ENCODE measurements at regions not wholly inside any gene's neighbourhood (a gene's known extent, or its start where the extent isn't known, plus 50 kb on each side); places are given as distances from the start of the nearest gene placed in this dataset.

GRCh38 chr7:34330308-34330707 is 327.7 kb upstream of the NPSR1 start (continued):
- TF ChIP-seq, protein P1, sequence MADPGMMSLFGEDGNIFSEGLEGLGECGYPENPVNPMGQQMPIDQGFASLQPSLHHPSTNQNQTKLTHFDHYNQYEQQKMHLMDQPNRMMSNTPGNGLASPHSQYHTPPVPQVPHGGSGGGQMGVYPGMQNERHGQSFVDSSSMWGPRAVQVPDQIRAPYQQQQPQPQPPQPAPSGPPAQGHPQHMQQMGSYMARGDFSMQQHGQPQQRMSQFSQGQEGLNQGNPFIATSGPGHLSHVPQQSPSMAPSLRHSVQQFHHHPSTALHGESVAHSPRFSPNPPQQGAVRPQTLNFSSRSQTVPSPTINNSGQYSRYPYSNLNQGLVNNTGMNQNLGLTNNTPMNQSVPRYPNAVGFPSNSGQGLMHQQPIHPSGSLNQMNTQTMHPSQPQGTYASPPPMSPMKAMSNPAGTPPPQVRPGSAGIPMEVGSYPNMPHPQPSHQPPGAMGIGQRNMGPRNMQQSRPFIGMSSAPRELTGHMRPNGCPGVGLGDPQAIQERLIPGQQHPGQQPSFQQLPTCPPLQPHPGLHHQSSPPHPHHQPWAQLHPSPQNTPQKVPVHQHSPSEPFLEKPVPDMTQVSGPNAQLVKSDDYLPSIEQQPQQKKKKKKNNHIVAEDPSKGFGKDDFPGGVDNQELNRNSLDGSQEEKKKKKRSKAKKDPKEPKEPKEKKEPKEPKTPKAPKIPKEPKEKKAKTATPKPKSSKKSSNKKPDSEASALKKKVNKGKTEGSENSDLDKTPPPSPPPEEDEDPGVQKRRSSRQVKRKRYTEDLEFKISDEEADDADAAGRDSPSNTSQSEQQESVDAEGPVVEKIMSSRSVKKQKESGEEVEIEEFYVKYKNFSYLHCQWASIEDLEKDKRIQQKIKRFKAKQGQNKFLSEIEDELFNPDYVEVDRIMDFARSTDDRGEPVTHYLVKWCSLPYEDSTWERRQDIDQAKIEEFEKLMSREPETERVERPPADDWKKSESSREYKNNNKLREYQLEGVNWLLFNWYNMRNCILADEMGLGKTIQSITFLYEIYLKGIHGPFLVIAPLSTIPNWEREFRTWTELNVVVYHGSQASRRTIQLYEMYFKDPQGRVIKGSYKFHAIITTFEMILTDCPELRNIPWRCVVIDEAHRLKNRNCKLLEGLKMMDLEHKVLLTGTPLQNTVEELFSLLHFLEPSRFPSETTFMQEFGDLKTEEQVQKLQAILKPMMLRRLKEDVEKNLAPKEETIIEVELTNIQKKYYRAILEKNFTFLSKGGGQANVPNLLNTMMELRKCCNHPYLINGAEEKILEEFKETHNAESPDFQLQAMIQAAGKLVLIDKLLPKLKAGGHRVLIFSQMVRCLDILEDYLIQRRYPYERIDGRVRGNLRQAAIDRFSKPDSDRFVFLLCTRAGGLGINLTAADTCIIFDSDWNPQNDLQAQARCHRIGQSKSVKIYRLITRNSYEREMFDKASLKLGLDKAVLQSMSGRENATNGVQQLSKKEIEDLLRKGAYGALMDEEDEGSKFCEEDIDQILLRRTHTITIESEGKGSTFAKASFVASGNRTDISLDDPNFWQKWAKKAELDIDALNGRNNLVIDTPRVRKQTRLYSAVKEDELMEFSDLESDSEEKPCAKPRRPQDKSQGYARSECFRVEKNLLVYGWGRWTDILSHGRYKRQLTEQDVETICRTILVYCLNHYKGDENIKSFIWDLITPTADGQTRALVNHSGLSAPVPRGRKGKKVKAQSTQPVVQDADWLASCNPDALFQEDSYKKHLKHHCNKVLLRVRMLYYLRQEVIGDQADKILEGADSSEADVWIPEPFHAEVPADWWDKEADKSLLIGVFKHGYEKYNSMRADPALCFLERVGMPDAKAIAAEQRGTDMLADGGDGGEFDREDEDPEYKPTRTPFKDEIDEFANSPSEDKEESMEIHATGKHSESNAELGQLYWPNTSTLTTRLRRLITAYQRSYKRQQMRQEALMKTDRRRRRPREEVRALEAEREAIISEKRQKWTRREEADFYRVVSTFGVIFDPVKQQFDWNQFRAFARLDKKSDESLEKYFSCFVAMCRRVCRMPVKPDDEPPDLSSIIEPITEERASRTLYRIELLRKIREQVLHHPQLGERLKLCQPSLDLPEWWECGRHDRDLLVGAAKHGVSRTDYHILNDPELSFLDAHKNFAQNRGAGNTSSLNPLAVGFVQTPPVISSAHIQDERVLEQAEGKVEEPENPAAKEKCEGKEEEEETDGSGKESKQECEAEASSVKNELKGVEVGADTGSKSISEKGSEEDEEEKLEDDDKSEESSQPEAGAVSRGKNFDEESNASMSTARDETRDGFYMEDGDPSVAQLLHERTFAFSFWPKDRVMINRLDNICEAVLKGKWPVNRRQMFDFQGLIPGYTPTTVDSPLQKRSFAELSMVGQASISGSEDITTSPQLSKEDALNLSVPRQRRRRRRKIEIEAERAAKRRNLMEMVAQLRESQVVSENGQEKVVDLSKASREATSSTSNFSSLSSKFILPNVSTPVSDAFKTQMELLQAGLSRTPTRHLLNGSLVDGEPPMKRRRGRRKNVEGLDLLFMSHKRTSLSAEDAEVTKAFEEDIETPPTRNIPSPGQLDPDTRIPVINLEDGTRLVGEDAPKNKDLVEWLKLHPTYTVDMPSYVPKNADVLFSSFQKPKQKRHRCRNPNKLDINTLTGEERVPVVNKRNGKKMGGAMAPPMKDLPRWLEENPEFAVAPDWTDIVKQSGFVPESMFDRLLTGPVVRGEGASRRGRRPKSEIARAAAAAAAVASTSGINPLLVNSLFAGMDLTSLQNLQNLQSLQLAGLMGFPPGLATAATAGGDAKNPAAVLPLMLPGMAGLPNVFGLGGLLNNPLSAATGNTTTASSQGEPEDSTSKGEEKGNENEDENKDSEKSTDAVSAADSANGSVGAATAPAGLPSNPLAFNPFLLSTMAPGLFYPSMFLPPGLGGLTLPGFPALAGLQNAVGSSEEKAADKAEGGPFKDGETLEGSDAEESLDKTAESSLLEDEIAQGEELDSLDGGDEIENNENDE (IDR thresholded peaks at IDR 0.05; ENCODE audit: insufficient replicate concordance, low read length) = no peak
- TF ChIP-seq SP2 (IDR thresholded peaks at IDR 0.05; ENCODE audit: low read length) (no peak), RAD21 (IDR thresholded peaks at IDR 0.05 in 1 of 2, conservative IDR thresholded peaks at IDR 0.05 in 1 of 2; ENCODE audit: low read depth in 2 of 2, low read length in 2 of 2) (no peak), YY1 (IDR thresholded peaks at IDR 0.05; ENCODE audit: low read depth, low read length) (no peak), BCL11A (IDR thresholded peaks at IDR 0.05; ENCODE audit: low read depth in 2 of 2, low read length in 2 of 2) (no peak), SAP30 (IDR thresholded peaks at IDR 0.05; ENCODE audit: insufficient read depth, insufficient replicate concordance, low read length) (no peak), RFX5 (IDR thresholded peaks at IDR 0.05; ENCODE audit: borderline replicate concordance, low read depth, low read length) (no peak), CBX8 (IDR thresholded peaks at IDR 0.05; ENCODE audit: borderline replicate concordance, low read depth, low read length) (no peak), BRCA1 (IDR thresholded peaks at IDR 0.05; ENCODE audit: low read depth, low read length) (no peak), GABPA (IDR thresholded peaks at IDR 0.05; ENCODE audit: borderline replicate concordance, insufficient read depth, low read length) (no peak), RBBP5 (IDR thresholded peaks at IDR 0.05; ENCODE audit: borderline replicate concordance, low read depth, low read length) (no peak), EP300 (IDR thresholded peaks at IDR 0.05; ENCODE audit: borderline replicate concordance in 1 of 2, low read depth in 2 of 2, low read length in 2 of 2) (no peak)

All from H1 (cell line).